Smooth muscle cell (in vitro differentiated cells): ENCODE measurements at regions not wholly inside any gene's neighbourhood (a gene's known extent, or its start where the extent isn't known, plus 50 kb on each side); places are given as distances from the start of the nearest gene placed in this dataset.
"Not testable (repeated sequence)": the region's sequence is repeated elsewhere in the genome, so short reads cannot be mapped to it uniquely, and the experiment has no call there.

ENCODE experiments used
- DNase-seq: peaks from one replicate; lab custom pipeline; 2025; ENCODE audit not compliant: unreplicated experiment; lab: John Stamatoyannopoulos, UW
- H2AFZ ChIP-seq: fragments of 200-600 bp; sonication (generic); 2 replicates; pipeline ENCODE4 v1.6.0; 2016; ENCODE audit warnings: antibody characterized with exemption, low read depth, mild to moderate bottlenecking
- H3F3A ChIP-seq: fragments of 200-600 bp; sonication (generic); 2 replicates; pipeline ENCODE4 v1.6.0; 2017; ENCODE audit warnings: antibody characterized with exemption, low read depth
- H3K27ac ChIP-seq: fragments of 200-600 bp; sonication (generic); 2 replicates; pipeline ENCODE4 v1.5.1; 2016; ENCODE audit warnings: low read depth, mild to moderate bottlenecking
- H3K27me3 ChIP-seq: fragments of 200-600 bp; sonication (generic); 2 replicates; pipeline ENCODE4 v1.6.1; 2016; ENCODE audit warnings: low read depth, mild to moderate bottlenecking
- H3K36me3 ChIP-seq: fragments of 200-600 bp; sonication (generic); 2 replicates; pipeline ENCODE4 v1.5.1; 2016; ENCODE audit warnings: low read depth
- H3K4me1 ChIP-seq: fragments of 200-600 bp; sonication (generic); 2 replicates; pipeline ENCODE4 v1.5.1; 2016; ENCODE audit warnings: low read depth
- H3K4me2 ChIP-seq: fragments of 200-600 bp; sonication (generic); 2 replicates; pipeline ENCODE4 v1.6.0; 2016; ENCODE audit warnings: mild to moderate bottlenecking
- H3K4me3 ChIP-seq: fragments of 200-600 bp; sonication (generic); 2 replicates; pipeline ENCODE4 v1.5.1; 2016; ENCODE audit warnings: mild to moderate bottlenecking
- H3K79me2 ChIP-seq: fragments of 200-600 bp; sonication (generic); 2 replicates; pipeline ENCODE4 v1.6.0; 2016; ENCODE audit warnings: low read depth, mild to moderate bottlenecking
- H3K9ac ChIP-seq: fragments of 200-600 bp; sonication (generic); 2 replicates; pipeline ENCODE4 v1.6.0; 2016; ENCODE audit warnings: low read depth
- H3K9me3 ChIP-seq: fragments of 200-600 bp; sonication (generic); replicated peaks from 2 replicates; pipeline ENCODE4 v1.5.1; 2016; ENCODE audit warnings: low read depth
- H4K20me1 ChIP-seq: fragments of 200-600 bp; sonication (generic); 2 replicates; pipeline ENCODE4 v1.6.0; 2016; ENCODE audit warnings: low read depth
- WGBS: methylation state at CpG from one replicate; pipeline ENCODE4 v1.1.7; 2016; ENCODE audit warnings: low lambda C conversion rate; 5-methylcytosine and 5-hydroxymethylcytosine counted together
- TF ChIP-seq, protein P1 (sequence below): fragments of 200-600 bp; sonication (generic); IDR thresholded peaks from 2 replicates; pipeline ENCODE4 v1.5.1; 2017; ENCODE audit warnings: borderline replicate concordance, mild to moderate bottlenecking, antibody characterized with exemption; ENCODE audit not compliant: insufficient read depth, poor library complexity, severe bottlenecking

DNA sequence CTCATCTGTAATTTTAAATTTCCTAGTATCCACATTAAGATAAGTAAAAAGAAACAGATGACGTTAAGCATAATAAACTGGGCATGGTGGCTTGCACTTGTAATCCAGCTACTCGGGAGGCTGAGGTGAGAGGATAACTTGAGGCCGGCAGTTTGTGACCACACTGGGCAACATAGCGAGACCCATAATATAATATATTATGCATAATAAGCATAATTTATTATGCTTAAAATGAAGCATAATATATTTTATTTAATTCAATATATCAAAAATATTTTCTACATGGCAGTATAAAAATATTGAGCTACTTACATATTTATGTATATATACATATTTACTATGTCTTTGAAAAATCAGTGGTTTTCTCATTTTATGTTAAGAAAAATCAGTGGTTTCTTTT is 128.3 kb downstream of the GOSR1 start:
- no peak for DNase-seq
- no peak overlapping the region for H3K27ac ChIP-seq
- no peak overlapping the region for H3K4me2 ChIP-seq
- H3K4me1 ChIP-seq = peaks cover 15% of the 10 kb centered on the region
- no peaks in the 10 kb centered on the region for H3F3A ChIP-seq
- no peaks in the 10 kb centered on the region for H3K9me3 ChIP-seq
- no peaks in the 10 kb centered on the region for H3K36me3 ChIP-seq
- H3K27me3 ChIP-seq = no peaks in the 10 kb centered on the region
- H3K4me3 ChIP-seq = no peak overlapping the region
- H3K79me2 ChIP-seq = peaks cover 73% of the 10 kb centered on the region
- TF ChIP-seq, protein P1, sequence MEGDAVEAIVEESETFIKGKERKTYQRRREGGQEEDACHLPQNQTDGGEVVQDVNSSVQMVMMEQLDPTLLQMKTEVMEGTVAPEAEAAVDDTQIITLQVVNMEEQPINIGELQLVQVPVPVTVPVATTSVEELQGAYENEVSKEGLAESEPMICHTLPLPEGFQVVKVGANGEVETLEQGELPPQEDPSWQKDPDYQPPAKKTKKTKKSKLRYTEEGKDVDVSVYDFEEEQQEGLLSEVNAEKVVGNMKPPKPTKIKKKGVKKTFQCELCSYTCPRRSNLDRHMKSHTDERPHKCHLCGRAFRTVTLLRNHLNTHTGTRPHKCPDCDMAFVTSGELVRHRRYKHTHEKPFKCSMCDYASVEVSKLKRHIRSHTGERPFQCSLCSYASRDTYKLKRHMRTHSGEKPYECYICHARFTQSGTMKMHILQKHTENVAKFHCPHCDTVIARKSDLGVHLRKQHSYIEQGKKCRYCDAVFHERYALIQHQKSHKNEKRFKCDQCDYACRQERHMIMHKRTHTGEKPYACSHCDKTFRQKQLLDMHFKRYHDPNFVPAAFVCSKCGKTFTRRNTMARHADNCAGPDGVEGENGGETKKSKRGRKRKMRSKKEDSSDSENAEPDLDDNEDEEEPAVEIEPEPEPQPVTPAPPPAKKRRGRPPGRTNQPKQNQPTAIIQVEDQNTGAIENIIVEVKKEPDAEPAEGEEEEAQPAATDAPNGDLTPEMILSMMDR = no peak
- H2AFZ ChIP-seq = no peak overlapping the region
- H3K9ac ChIP-seq = no peak overlapping the region
- H4K20me1 ChIP-seq = peaks cover 61% of the 10 kb centered on the region
- 91% methylated on average over 4 of the region's 4 CpGs for WGBS

DNA sequence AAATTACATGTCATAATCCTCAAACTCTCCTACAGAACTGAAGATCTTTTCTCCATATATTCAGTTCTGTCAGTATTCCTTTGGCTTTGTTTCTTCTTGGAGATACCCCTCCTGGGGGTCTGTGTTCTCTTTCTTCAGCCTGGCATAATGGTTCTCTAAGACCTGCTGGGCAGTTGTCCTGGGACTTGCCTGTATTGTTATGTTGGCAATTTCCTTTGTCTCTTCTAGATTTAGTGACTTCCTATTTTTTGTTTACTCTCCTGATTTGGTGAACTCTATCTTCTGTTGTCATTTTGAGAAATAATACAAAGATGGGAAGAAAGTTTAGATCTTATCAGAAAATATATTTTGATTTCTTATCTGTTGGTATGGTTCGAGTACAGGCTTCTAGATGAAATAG is 127.8 kb downstream of the GOSR1 start:
- Histone ChIP-seq H3F3A (no peaks in the 10 kb centered on the region), H3K27ac (no peak overlapping the region), H3K4me1 (peaks cover 15% of the 10 kb centered on the region), H3K4me3 (no peak overlapping the region), H3K36me3 (no peaks in the 10 kb centered on the region), H3K9ac (no peak overlapping the region), H3K9me3 (no peaks in the 10 kb centered on the region), H3K27me3 (no peaks in the 10 kb centered on the region), H3K79me2 (peaks cover 73% of the 10 kb centered on the region), H2AFZ (no peak overlapping the region), H3K4me2 (no peak overlapping the region), H4K20me1 (peaks cover 61% of the 10 kb centered on the region)
- 94% methylated on average over 1 of the region's 1 CpG for WGBS
- DNase-seq = no peak
- TF ChIP-seq, protein P1 = no peak

DNA sequence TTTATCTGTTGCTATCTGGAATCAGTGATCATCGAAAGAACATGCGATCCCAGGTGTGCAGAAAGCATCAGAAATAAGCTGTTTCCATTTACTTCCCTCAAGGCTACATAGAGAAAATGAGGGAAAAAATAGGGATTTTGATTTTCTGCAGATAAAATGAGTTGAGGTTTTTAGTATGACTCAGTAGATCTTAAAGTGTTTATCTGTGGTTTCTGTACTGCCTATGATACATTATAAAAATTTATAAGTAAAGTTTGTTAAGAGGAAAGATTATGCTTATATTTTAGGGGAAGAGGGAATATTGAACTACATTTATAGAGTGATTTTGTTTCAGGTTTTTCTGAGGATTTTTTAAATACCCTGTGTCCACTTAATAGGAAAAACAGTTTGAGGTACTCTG is 125.2 kb downstream of the GOSR1 start:
- H3K4me3 ChIP-seq = peak overlapping the region; percentile 51
- peak overlapping the region; percentile 90 for H3K4me2 ChIP-seq
- H3K9me3 ChIP-seq, H2AFZ ChIP-seq, H3F3A ChIP-seq, DNase-seq, H3K9ac ChIP-seq, H3K27me3 ChIP-seq, H3K36me3 ChIP-seq: not testable (repeated sequence)
- peaks cover 53% of the 10 kb centered on the region for H4K20me1 ChIP-seq
- 77% methylated on average over 2 of the region's 2 CpGs for WGBS
- peaks cover 15% of the 10 kb centered on the region for H3K4me1 ChIP-seq
- peak overlapping the region; percentile 24 for H3K27ac ChIP-seq
- H3K79me2 ChIP-seq = peaks cover 62% of the 10 kb centered on the region

DNA sequence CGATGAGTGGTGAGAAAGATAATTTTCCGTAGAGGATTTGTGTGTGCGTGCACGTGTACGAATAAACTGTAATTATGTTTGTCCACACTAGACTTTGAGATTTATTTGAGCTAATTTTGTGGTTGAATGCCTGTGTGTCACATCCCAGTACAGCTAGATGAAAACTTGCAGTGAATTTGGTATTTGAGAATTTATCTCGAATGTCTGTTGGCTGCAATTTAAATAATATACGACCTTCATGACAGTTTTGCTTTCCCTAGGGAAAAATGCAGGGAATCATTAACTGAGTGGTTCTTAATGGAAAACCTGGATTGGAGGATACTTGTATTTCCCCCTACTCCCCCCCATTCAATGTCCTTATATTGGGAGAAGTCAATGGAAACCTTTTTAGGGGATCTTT is 124.8 kb downstream of the GOSR1 start:
- WGBS = 20% methylated on average over 7 of the region's 7 CpGs
- peak overlapping the region; percentile 90 for H3K4me2 ChIP-seq
- peak overlapping the region; percentile 51 for H3K4me3 ChIP-seq
- peaks cover 58% of the 10 kb centered on the region for H3K79me2 ChIP-seq
- peak overlapping the region; percentile 24 for H3K27ac ChIP-seq
- H3K9me3 ChIP-seq, H3K36me3 ChIP-seq, H3K9ac ChIP-seq, H3K27me3 ChIP-seq, H2AFZ ChIP-seq, DNase-seq, H3F3A ChIP-seq: not testable (repeated sequence)
- H4K20me1 ChIP-seq = peaks cover 49% of the 10 kb centered on the region
- peaks cover 15% of the 10 kb centered on the region for H3K4me1 ChIP-seq
